Activated CD4-positive, alpha-beta T cell treated with anti-CD3 and anti-CD28 coated beads for 36 hours (primary cell): ENCODE measurements at regions not wholly inside any gene's neighbourhood (a gene's known extent, or its start where the extent isn't known, plus 50 kb on each side); places are given as distances from the start of the nearest gene placed in this dataset.

Source experiments
- ATAC-seq: fragments of 200-7000 bp; cut with Tn5 transposase; one replicate; pipeline ENCODE4 v1.10.0; 2021; ENCODE audit warnings: mild to moderate bottlenecking, moderate library complexity
- CTCF ChIA-PET: fragments of 350-600 bp; sonication (Branson Sonifier 250); formaldehyde crosslinking; loops from one replicate; lab custom pipeline; 2021; ENCODE audit warnings: antibody characterized with exemption; lab: Charles Lee
- POLR2A ChIA-PET: fragments of 350-600 bp; sonication (Branson Sonifier 250); formaldehyde crosslinking; loops from one replicate; lab custom pipeline; 2021; ENCODE audit warnings: antibody characterized with exemption, inconsistent platforms; lab: Charles Lee
- DNase-seq: peaks from one replicate; pipeline ENCODE4 v3.0.0-alpha.2; 2020
- H3K27ac Mint-ChIP-seq: one replicate; pipeline ENCODE4 v1.8.0; 2021; ENCODE audit warnings: mixed read lengths
- H3K27me3 Mint-ChIP-seq: one replicate; pipeline ENCODE4 v1.8.0; 2021; ENCODE audit warnings: mixed read lengths
- H3K36me3 Mint-ChIP-seq: one replicate; pipeline ENCODE4 v1.8.0; 2021; ENCODE audit warnings: low read depth, mixed read lengths
- H3K4me1 Mint-ChIP-seq: one replicate; pipeline ENCODE4 v1.8.0; 2021; ENCODE audit warnings: mixed read lengths
- H3K4me3 Mint-ChIP-seq: one replicate; pipeline ENCODE4 v1.8.0; 2021; ENCODE audit warnings: mild to moderate bottlenecking, moderate library complexity, mixed read lengths
- H3K9me3 Mint-ChIP-seq: one replicate; pipeline ENCODE4 v1.8.0; 2021; ENCODE audit warnings: low read depth, mixed read lengths
- intact Hi-C, 2 experiments: fragments of 100-400 bp; cut with DNase I in 1 of 2; cut with micrococcal nuclease in 1 of 2; formaldehyde crosslinking; loops; one replicate each; pipeline versions ENCODE4 v1.14.2 to v1.15.1; 2022 to 2024; cut with DNase I, micrococcal nuclease

- Mint-ChIP-seq H3K27ac (no peak overlapping the region), H3K9me3 (peaks cover 6% of the 10 kb centered on the region), H3K4me1 (no peaks in the 10 kb centered on the region), H3K27me3 (no peaks in the 10 kb centered on the region), H3K4me3 (no peak overlapping the region), H3K36me3 (no peaks in the 10 kb centered on the region)
- no peak for DNase-seq
- ChIA-PET POLR2A (no interaction called here), CTCF (no interaction called here)
- ATAC-seq, result no peak
- intact Hi-C loops, result no loop called here
These were observed 1281.0 kb upstream of the NXPH2 start for GRCh38 chr2:140061240-140061639.

GRCh38 chr2:140057928-140058327 lies 1277.7 kb upstream of the NXPH2 start:
- ChIA-PET POLR2A (no interaction called here), CTCF (no interaction called here)
- no peak for DNase-seq
- no peak overlapping the region for H3K4me3 Mint-ChIP-seq
- peaks cover 9% of the 10 kb centered on the region for H3K9me3 Mint-ChIP-seq
- H3K4me1 Mint-ChIP-seq, result no peaks in the 10 kb centered on the region
- H3K27ac Mint-ChIP-seq, result no peak overlapping the region
- no peaks in the 10 kb centered on the region for H3K27me3 Mint-ChIP-seq
- H3K36me3 Mint-ChIP-seq, result no peaks in the 10 kb centered on the region
- intact Hi-C loops, result no loop called here
- no peak for ATAC-seq

GRCh38 chr2:140041811-140042210 lies 1261.6 kb upstream of the NXPH2 start:
- Mint-ChIP-seq H3K27ac (no peak overlapping the region), H3K27me3 (no peaks in the 10 kb centered on the region), H3K4me3 (no peak overlapping the region), H3K9me3 (peaks cover 22% of the 10 kb centered on the region), H3K36me3 (no peaks in the 10 kb centered on the region), H3K4me1 (no peaks in the 10 kb centered on the region)
- ChIA-PET POLR2A (no interaction called here), CTCF (interaction anchor here (1.3 kb wide), 1 partner anchor 19 kb away, joined by 3 read pairs; no protein-coding TSS in a partner anchor)
- no peak for DNase-seq
- ATAC-seq, result no peak
- intact Hi-C loops, result no loop called here

GRCh38 chr2:140041239-140041638 lies 1261.0 kb upstream of the NXPH2 start:
- Mint-ChIP-seq H3K27me3 (no peaks in the 10 kb centered on the region), H3K9me3 (peaks cover 23% of the 10 kb centered on the region), H3K4me3 (no peak overlapping the region), H3K4me1 (no peaks in the 10 kb centered on the region), H3K27ac (no peak overlapping the region), H3K36me3 (no peaks in the 10 kb centered on the region)
- intact Hi-C loops, result no loop called here
- ChIA-PET CTCF (no interaction called here), POLR2A (no interaction called here)
- DNase-seq, result no peak
- no peak for ATAC-seq

GRCh38 chr2:140033638-140034037 lies 1253.4 kb upstream of the NXPH2 start:
- Mint-ChIP-seq H3K9me3 (peaks cover 12% of the 10 kb centered on the region), H3K27ac (no peak overlapping the region), H3K4me3 (no peak overlapping the region), H3K4me1 (no peaks in the 10 kb centered on the region), H3K27me3 (no peaks in the 10 kb centered on the region), H3K36me3 (no peaks in the 10 kb centered on the region)
- DNase-seq (no peak), ATAC-seq (no peak)
- POLR2A ChIA-PET, result no interaction called here
- intact Hi-C loops, result no loop called here
- CTCF ChIA-PET, result no interaction called here

GRCh38 chr2:140027966-140028365 lies 1247.8 kb upstream of the NXPH2 start:
- Mint-ChIP-seq H3K4me3 (no peak overlapping the region), H3K36me3 (no peaks in the 10 kb centered on the region), H3K27ac (no peak overlapping the region), H3K4me1 (no peaks in the 10 kb centered on the region), H3K9me3 (peaks cover 2% of the 10 kb centered on the region), H3K27me3 (no peaks in the 10 kb centered on the region)
- POLR2A ChIA-PET, result no interaction called here
- ATAC-seq (no peak), DNase-seq (no peak)
- intact Hi-C loops, result no loop called here
- CTCF ChIA-PET, result no interaction called here

GRCh38 chr2:140027320-140027719 lies 1247.1 kb upstream of the NXPH2 start:
- CTCF ChIA-PET, result no interaction called here

GRCh38 chr2:140023291-140023690 lies 1243.1 kb upstream of the NXPH2 start:
- H3K27ac Mint-ChIP-seq, result no peak overlapping the region
- H3K36me3 Mint-ChIP-seq, result no peaks in the 10 kb centered on the region
- ChIA-PET CTCF (interaction anchor here (1.3 kb wide), 1 partner anchor 19 kb away, joined by 3 read pairs; no protein-coding TSS in a partner anchor), POLR2A (no interaction called here)
- H3K27me3 Mint-ChIP-seq, result no peaks in the 10 kb centered on the region
- H3K4me1 Mint-ChIP-seq, result no peaks in the 10 kb centered on the region
- H3K9me3 Mint-ChIP-seq, result peaks cover 2% of the 10 kb centered on the region
- ATAC-seq (no peak), DNase-seq (no peak)
- H3K4me3 Mint-ChIP-seq, result no peak overlapping the region
- intact Hi-C loops, result no loop called here

More at GRCh38 chr2:140027320-140027719, 1247.1 kb upstream of the NXPH2 start:
- POLR2A ChIA-PET, result no interaction called here
- H3K4me1 Mint-ChIP-seq, result no peaks in the 10 kb centered on the region
- H3K9me3 Mint-ChIP-seq, result peaks cover 2% of the 10 kb centered on the region
- H3K36me3 Mint-ChIP-seq, result no peaks in the 10 kb centered on the region
- H3K27ac Mint-ChIP-seq, result no peak overlapping the region
- no peak for ATAC-seq
- DNase-seq, result no peak
- no peaks in the 10 kb centered on the region for H3K27me3 Mint-ChIP-seq
- no peak overlapping the region for H3K4me3 Mint-ChIP-seq
- intact Hi-C loops, result no loop called here

GRCh38 chr2:140018541-140018940 lies 1238.4 kb upstream of the NXPH2 start:
- peaks cover 2% of the 10 kb centered on the region for H3K9me3 Mint-ChIP-seq
- no peak overlapping the region for H3K4me3 Mint-ChIP-seq
- no peaks in the 10 kb centered on the region for H3K27me3 Mint-ChIP-seq
- no peaks in the 10 kb centered on the region for H3K36me3 Mint-ChIP-seq
- ChIA-PET POLR2A (no interaction called here), CTCF (no interaction called here)
- no peak for ATAC-seq
- intact Hi-C loops, result no loop called here
- H3K27ac Mint-ChIP-seq, result no peak overlapping the region
- H3K4me1 Mint-ChIP-seq, result no peaks in the 10 kb centered on the region
- no peak for DNase-seq

GRCh38 chr2:140014204-140014546 lies 1234.0 kb upstream of the NXPH2 start:
- ChIA-PET POLR2A (no interaction called here), CTCF (no interaction called here)
- Mint-ChIP-seq H3K4me3 (no peak overlapping the region), H3K27me3 (no peaks in the 10 kb centered on the region), H3K4me1 (no peaks in the 10 kb centered on the region), H3K27ac (no peak overlapping the region), H3K36me3 (no peaks in the 10 kb centered on the region), H3K9me3 (peaks cover 3% of the 10 kb centered on the region)
- intact Hi-C loops, result no loop called here
- ATAC-seq, result no peak
- DNase-seq, result no peak

- DNase-seq, result no peak
- ATAC-seq, result no peak
- intact Hi-C loops, result no loop called here
- CTCF ChIA-PET, result no interaction called here
- Mint-ChIP-seq H3K27ac (no peak overlapping the region), H3K27me3 (no peaks in the 10 kb centered on the region), H3K4me1 (no peaks in the 10 kb centered on the region), H3K36me3 (no peaks in the 10 kb centered on the region), H3K9me3 (peaks cover 3% of the 10 kb centered on the region), H3K4me3 (no peak overlapping the region)
- POLR2A ChIA-PET, result no interaction called here
These were observed 1233.5 kb upstream of the NXPH2 start for GRCh38 chr2:140013545-140014203.

GRCh38 chr2:140011287-140011686 lies 1231.1 kb upstream of the NXPH2 start:
- Mint-ChIP-seq H3K9me3 (peaks cover 3% of the 10 kb centered on the region), H3K4me1 (no peaks in the 10 kb centered on the region), H3K27me3 (no peaks in the 10 kb centered on the region), H3K4me3 (no peak overlapping the region), H3K27ac (no peak overlapping the region), H3K36me3 (no peaks in the 10 kb centered on the region)
- ChIA-PET POLR2A (no interaction called here), CTCF (no interaction called here)
- intact Hi-C loops, result no loop called here
- DNase-seq (no peak), ATAC-seq (no peak)
